Suprapubic skin (tissue), 3 donors: ENCODE measurements at regions not wholly inside any gene's neighbourhood (a gene's known extent, or its start where the extent isn't known, plus 50 kb on each side); places are given as distances from the start of the nearest gene placed in this dataset.

Experiments used
- EP300 ChIP-seq: sonication (generic); formaldehyde crosslinking; IDR thresholded peaks from one replicate; pipeline ENCODE4 v1.6.1; 2017; ENCODE audit warnings: antibody characterized with exemption
- POLR2A ChIP-seq, 2 donors: fragments of 450-650 bp; IDR thresholded peaks; one replicate each; pipeline ENCODE4 v1.6.1; 2017; ENCODE audit warnings: antibody characterized with exemption in 2 of 2, mild to moderate bottlenecking in 2 of 2, moderate library complexity in 2 of 2
- TF ChIP-seq, protein P1 (sequence below), 2 donors: fragments of 200-600 bp in 1 of 2; fragments of 450-650 bp in 1 of 2; sonication (generic) in 1 of 2; IDR thresholded peaks; one replicate each; pipeline ENCODE4 v1.5.1; 2016 to 2019; ENCODE audit warnings: antibody characterized with exemption in 2 of 2, mild to moderate bottlenecking in 1 of 2, moderate library complexity in 1 of 2

DNA sequence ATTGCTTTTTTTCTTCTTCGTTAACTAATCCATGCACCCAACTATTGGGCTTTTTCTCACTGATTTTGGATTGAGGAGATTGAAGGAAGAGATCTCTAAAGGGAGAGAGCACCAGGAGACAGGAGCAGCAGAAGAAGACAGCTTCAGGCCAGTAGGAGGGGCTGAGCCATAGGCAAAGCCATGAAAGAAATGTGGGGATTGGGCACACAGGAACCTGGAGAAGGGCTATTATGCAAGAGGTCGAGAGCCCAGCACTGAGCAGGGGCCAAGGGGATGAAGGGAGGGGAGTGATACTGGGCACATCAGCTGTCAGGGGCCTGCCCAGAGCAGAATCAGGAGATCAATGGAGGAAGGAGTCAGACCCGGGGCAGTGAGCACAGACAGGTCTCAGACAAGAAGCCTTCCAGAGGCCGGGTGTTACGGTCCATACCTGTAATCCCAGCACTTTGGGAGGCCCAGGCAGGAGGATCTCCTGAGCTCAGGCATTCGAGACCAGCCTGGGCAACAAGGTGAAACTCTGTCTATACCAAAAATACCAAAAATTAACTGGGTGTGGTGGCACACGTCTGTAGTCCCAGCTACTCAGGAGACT, 140.9 kb downstream of the BCOR start:
- TF ChIP-seq, protein P1, sequence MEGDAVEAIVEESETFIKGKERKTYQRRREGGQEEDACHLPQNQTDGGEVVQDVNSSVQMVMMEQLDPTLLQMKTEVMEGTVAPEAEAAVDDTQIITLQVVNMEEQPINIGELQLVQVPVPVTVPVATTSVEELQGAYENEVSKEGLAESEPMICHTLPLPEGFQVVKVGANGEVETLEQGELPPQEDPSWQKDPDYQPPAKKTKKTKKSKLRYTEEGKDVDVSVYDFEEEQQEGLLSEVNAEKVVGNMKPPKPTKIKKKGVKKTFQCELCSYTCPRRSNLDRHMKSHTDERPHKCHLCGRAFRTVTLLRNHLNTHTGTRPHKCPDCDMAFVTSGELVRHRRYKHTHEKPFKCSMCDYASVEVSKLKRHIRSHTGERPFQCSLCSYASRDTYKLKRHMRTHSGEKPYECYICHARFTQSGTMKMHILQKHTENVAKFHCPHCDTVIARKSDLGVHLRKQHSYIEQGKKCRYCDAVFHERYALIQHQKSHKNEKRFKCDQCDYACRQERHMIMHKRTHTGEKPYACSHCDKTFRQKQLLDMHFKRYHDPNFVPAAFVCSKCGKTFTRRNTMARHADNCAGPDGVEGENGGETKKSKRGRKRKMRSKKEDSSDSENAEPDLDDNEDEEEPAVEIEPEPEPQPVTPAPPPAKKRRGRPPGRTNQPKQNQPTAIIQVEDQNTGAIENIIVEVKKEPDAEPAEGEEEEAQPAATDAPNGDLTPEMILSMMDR (IDR thresholded peaks at IDR 0.05): no peak
- TF ChIP-seq POLR2A (IDR thresholded peaks at IDR 0.05) (no peak), EP300 (no peak)
